Stimulated activated CD4-positive, alpha-beta T cell treated with anti-CD3 and anti-CD28 coated beads, Interleukin-2, amount 100 ng/mL, for 48 hours (primary cell): ENCODE measurements at regions not wholly inside any gene's neighbourhood (a gene's known extent, or its start where the extent isn't known, plus 50 kb on each side); places are given as distances from the start of the nearest gene placed in this dataset.

Experiments
- DNase-seq, 2 donors: peaks; one replicate each; pipeline ENCODE4 v3.0.0-alpha.2; 2020

GRCh38 chr3:87390821-87391220, 114.4 kb upstream of the POU1F1 start:
- no peak for DNase-seq

GRCh38 chr3:87390353-87390752, 114.0 kb upstream of the POU1F1 start:
- no peak for DNase-seq

GRCh38 chr3:87375231-87375682, 98.9 kb upstream of the POU1F1 start:
- no peak for DNase-seq

- DNase-seq, result no peak
These were observed 93.6 kb upstream of the POU1F1 start for GRCh38 chr3:87370007-87370406.

- no peak for DNase-seq
These were observed 91.4 kb upstream of the POU1F1 start for GRCh38 chr3:87367736-87368135.

- DNase-seq, result no peak
These were observed 87.3 kb upstream of the POU1F1 start for GRCh38 chr3:87363721-87364120.

- DNase-seq, result no peak
These were observed 85.6 kb upstream of the POU1F1 start for GRCh38 chr3:87361956-87362355.

GRCh38 chr3:87361271-87361670, 84.9 kb upstream of the POU1F1 start:
- DNase-seq, result no peak

- no peak for DNase-seq
These were observed 83.4 kb upstream of the POU1F1 start for GRCh38 chr3:87359826-87360225.

GRCh38 chr3:87359025-87359424, 82.6 kb upstream of the POU1F1 start:
- no peak for DNase-seq

GRCh38 chr3:87358066-87358465, 81.7 kb upstream of the POU1F1 start:
- no peak for DNase-seq

- DNase-seq, result no peak
These were observed 78.0 kb upstream of the POU1F1 start for GRCh38 chr3:87354398-87354797.

- DNase-seq, result no peak
These were observed 75.6 kb upstream of the POU1F1 start for GRCh38 chr3:87351937-87352336.

- no peak for DNase-seq
These were observed 74.2 kb upstream of the POU1F1 start for GRCh38 chr3:87350367-87351199.

- no peak for DNase-seq
These were observed 73.4 kb upstream of the POU1F1 start for GRCh38 chr3:87349833-87350232.

- DNase-seq, result no peak
These were observed 60.4 kb upstream of the POU1F1 start for GRCh38 chr3:87336761-87337160.

GRCh38 chr3:87335931-87336330, 59.5 kb upstream of the POU1F1 start:
- DNase-seq, result no peak

GRCh38 chr3:87333393-87333892, 57.1 kb upstream of the POU1F1 start:
- no peak for DNase-seq

- DNase-seq, result no peak
These were observed 56.4 kb upstream of the POU1F1 start for GRCh38 chr3:87332789-87333188.

- no peak for DNase-seq
These were observed 52.7 kb upstream of the POU1F1 start for GRCh38 chr3:87329065-87329464.
